PC-9 (cell line): ENCODE measurements at regions not wholly inside any gene's neighbourhood (a gene's known extent, or its start where the extent isn't known, plus 50 kb on each side); places are given as distances from the start of the nearest gene placed in this dataset.

Experiments used
- CTCF ChIP-seq: fragments of 200-600 bp; sonication (generic); conservative IDR thresholded peaks from 2 replicates; pipeline ENCODE4 v1.6.1; 2017; ENCODE audit warnings: mixed run types, antibody characterized with exemption, mild to moderate bottlenecking, moderate library complexity
- EZH2 ChIP-seq: fragments of 200-600 bp; sonication (generic); IDR thresholded peaks from 2 replicates; pipeline ENCODE4 v1.8.0; 2017; ENCODE audit warnings: antibody characterized with exemption, low read depth

GRCh38 chr2:172213116-172213860 is 110.6 kb upstream of the DLX2 start:
- TF ChIP-seq CTCF (no peak), EZH2 (no peak)
